Occipital lobe (tissue), 1 donor: ENCODE measurements at regions not wholly inside any gene's neighbourhood (a gene's known extent, or its start where the extent isn't known, plus 50 kb on each side); places are given as distances from the start of the nearest gene placed in this dataset.
"Not testable (repeated sequence)": the region's sequence is repeated elsewhere in the genome, so short reads cannot be mapped to it uniquely, and the experiment has no call there.

Source experiments
- DNase-seq: peaks from one replicate; lab custom pipeline; 2025; lab: John Stamatoyannopoulos, UW

GRCh38 chr19:28575312-28575711 is 637.6 kb downstream of the UQCRFS1 start:
- DNase-seq, result not testable (repeated sequence)

- no peak for DNase-seq
Measured at GRCh38 chr19:28574212-28574611, 638.7 kb downstream of the UQCRFS1 start.

- no peak for DNase-seq
Measured at GRCh38 chr19:28569132-28570131, 643.5 kb downstream of the UQCRFS1 start.

GRCh38 chr19:28567834-28568233 is 645.1 kb downstream of the UQCRFS1 start:
- no peak for DNase-seq

- DNase-seq, result no peak
Measured at GRCh38 chr19:28563964-28564921, 648.7 kb downstream of the UQCRFS1 start.

- DNase-seq, result no peak
Measured at GRCh38 chr19:28560786-28561185, 652.2 kb downstream of the UQCRFS1 start.

- no peak for DNase-seq
Measured at GRCh38 chr19:28558783-28559182, 654.2 kb downstream of the UQCRFS1 start.

GRCh38 chr19:28556371-28556770 is 656.6 kb downstream of the UQCRFS1 start:
- no peak for DNase-seq

- DNase-seq, result no peak
Measured at GRCh38 chr19:28555317-28555716, 657.6 kb downstream of the UQCRFS1 start.

GRCh38 chr19:28554321-28555091 is 658.4 kb downstream of the UQCRFS1 start:
- DNase-seq, result no peak

GRCh38 chr19:28553764-28554163 is 659.2 kb downstream of the UQCRFS1 start:
- DNase-seq, result no peak

GRCh38 chr19:28553005-28553404 is 659.9 kb downstream of the UQCRFS1 start:
- DNase-seq, result no peak

- no peak for DNase-seq
Measured at GRCh38 chr19:28549680-28550277, 663.2 kb downstream of the UQCRFS1 start.

GRCh38 chr19:28546148-28546685 is 666.7 kb downstream of the UQCRFS1 start:
- DNase-seq, result no peak

- not testable (repeated sequence) for DNase-seq
Measured at GRCh38 chr19:28545397-28545796, 667.6 kb downstream of the UQCRFS1 start.

- no peak for DNase-seq
Measured at GRCh38 chr19:28544451-28545261, 668.3 kb downstream of the UQCRFS1 start.

GRCh38 chr19:28543244-28543776 is 669.6 kb downstream of the UQCRFS1 start:
- DNase-seq, result no peak

- DNase-seq, result no peak
Measured at GRCh38 chr19:28542394-28543243, 670.3 kb downstream of the UQCRFS1 start.
